Keratinocyte (primary cell): ENCODE measurements at regions not wholly inside any gene's neighbourhood (a gene's known extent, or its start where the extent isn't known, plus 50 kb on each side); places are given as distances from the start of the nearest gene placed in this dataset.

Source experiments
- DNase-seq: peaks from one replicate; pipeline ENCODE4 v3.0.0-alpha.2; 2011; ENCODE audit warnings: low read depth, missing footprints, low spot score
- FAIRE-seq: peaks from 2 replicates; lab custom pipeline; 2011; peaks lifted over from hg19 to GRCh38; lab: Jason Lieb, UNC
- H2AFZ ChIP-seq: 2 replicates; pipeline ENCODE4 v1.6.0; 2012; ENCODE audit warnings: low read length, control low read depth, inconsistent platforms; ENCODE audit not compliant: control insufficient read depth
- H3K27ac ChIP-seq: 2 replicates; pipeline ENCODE4 v1.5.1; 2011; ENCODE audit warnings: low read length; ENCODE audit not compliant: control insufficient read depth, insufficient read depth
- H3K27me3 ChIP-seq: 3 replicates; pipeline ENCODE4 v1.6.0; 2011; ENCODE audit warnings: low read length; ENCODE audit not compliant: control insufficient read depth, insufficient read depth; ENCODE audit errors: extremely low read depth
- H3K36me3 ChIP-seq, 2 experiments: 2 replicates in 1 of 2; 3 replicates in 1 of 2; pipeline ENCODE4 v1.5.1; 2011; ENCODE audit warnings: low read length in 2 of 2, mild to moderate bottlenecking in 1 of 2; ENCODE audit not compliant: control insufficient read depth in 2 of 2, insufficient read depth in 2 of 2; ENCODE audit errors: extremely low read depth in 1 of 2
- H3K4me1 ChIP-seq: 3 replicates; pipeline ENCODE4 v1.5.1; 2011; ENCODE audit warnings: low read length; ENCODE audit not compliant: control insufficient read depth, insufficient read depth; ENCODE audit errors: extremely low read depth
- H3K4me2 ChIP-seq: 3 replicates; pipeline ENCODE4 v1.6.0; 2011; ENCODE audit warnings: low read depth, low read length; ENCODE audit not compliant: control insufficient read depth, insufficient read depth; ENCODE audit errors: extremely low read depth
- H3K4me3 ChIP-seq, 3 experiments: fragments of 200-600 bp in 1 of 3; sonication (generic) in 1 of 3; 2 replicates in 2 of 3; 3 replicates in 1 of 3; pipeline ENCODE4 v1.5.1; 2011 to 2016; ENCODE audit warnings: low read length in 3 of 3, mild to moderate bottlenecking in 3 of 3, control low read depth in 2 of 3, inconsistent platforms in 1 of 3, low read depth in 1 of 3, mixed read lengths in 1 of 3, mixed run types in 1 of 3, moderate library complexity in 1 of 3; ENCODE audit not compliant: control insufficient read depth in 2 of 3, insufficient read depth in 2 of 3; ENCODE audit errors: extremely low read depth in 1 of 3
- H3K79me2 ChIP-seq: 2 replicates; pipeline ENCODE4 v1.6.0; 2012; ENCODE audit warnings: low read length; ENCODE audit not compliant: control insufficient read depth, insufficient read depth
- H3K9ac ChIP-seq: 3 replicates; pipeline ENCODE4 v1.6.0; 2011; ENCODE audit warnings: low read length; ENCODE audit not compliant: control insufficient read depth, insufficient read depth; ENCODE audit errors: extremely low read depth
- H3K9me1 ChIP-seq: 3 replicates; pipeline ENCODE4 v1.6.0; 2011; ENCODE audit warnings: low read length; ENCODE audit not compliant: control insufficient read depth, insufficient read depth; ENCODE audit errors: extremely low read depth
- H3K9me3 ChIP-seq: 2 replicates; pipeline ENCODE4 v1.5.1; 2012; ENCODE audit warnings: low read depth, low read length; ENCODE audit not compliant: control insufficient read depth
- H4K20me1 ChIP-seq: 3 replicates; pipeline ENCODE4 v1.6.0; 2011; ENCODE audit warnings: low read length; ENCODE audit not compliant: control insufficient read depth, insufficient read depth; ENCODE audit errors: extremely low read depth
- EZH2 ChIP-seq: IDR thresholded peaks from one replicate; pipeline ENCODE4 v1.6.1; 2012; ENCODE audit warnings: inconsistent platforms, mild to moderate bottlenecking, low read length, moderate library complexity
- dilution Hi-C: fragments of 300-500 bp; cut with MboI; formaldehyde crosslinking; loops from one replicate; pipeline ENCODE4 v1.7.0; 2020; ENCODE audit warnings: low sequenced_read_pairs; ENCODE audit not compliant: extremely low pct_ligation_motif_present
- TF ChIP-seq, protein P1 (sequence below), 3 experiments: IDR thresholded peaks in 1 of 3; conservative IDR thresholded peaks in 1 of 3; optimal IDR thresholded peaks in 1 of 3; 2 replicates in 2 of 3; 3 replicates in 1 of 3; pipeline versions ENCODE3 to v1.5.1; 2011; ENCODE audit warnings: low read length in 3 of 3, mild to moderate bottlenecking in 3 of 3, moderate library complexity in 2 of 3, control low read depth in 1 of 3, inconsistent platforms in 1 of 3; ENCODE audit not compliant: insufficient read depth in 2 of 3; ENCODE audit errors: extremely low read depth in 1 of 3

DNA sequence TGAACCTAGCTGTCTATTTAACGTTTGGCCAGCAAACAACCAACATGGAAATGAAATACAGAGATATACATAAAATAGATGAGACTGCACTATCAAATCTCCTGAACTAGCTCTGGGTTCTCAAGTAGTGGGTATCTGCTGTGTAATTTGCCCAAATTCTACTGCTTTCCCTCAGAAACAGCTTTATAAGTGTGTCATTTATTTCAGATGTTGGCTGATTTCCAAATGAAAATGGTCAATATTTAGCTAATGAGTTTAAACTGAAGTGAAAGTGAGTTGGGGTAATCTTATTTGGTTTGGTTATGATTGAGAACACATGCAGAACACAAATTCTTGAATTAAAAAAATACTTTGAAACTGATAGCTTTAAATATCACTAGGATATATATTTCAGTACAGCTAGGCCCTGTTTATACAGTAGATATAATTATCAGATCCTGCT, 601.7 kb upstream of the CXADR start:
- H3K79me2 ChIP-seq: no peaks in the 10 kb centered on the region
- H3K4me3 ChIP-seq: no peak overlapping the region
- H3K9me3 ChIP-seq: no peaks in the 10 kb centered on the region
- H4K20me1 ChIP-seq: no peaks in the 10 kb centered on the region
- no peaks in the 10 kb centered on the region for H3K9me1 ChIP-seq
- DNase-seq: no peak
- no peak overlapping the region for H3K9ac ChIP-seq
- H2AFZ ChIP-seq: no peak overlapping the region
- no peak overlapping the region for H3K4me2 ChIP-seq
- peaks cover 3% of the 10 kb centered on the region for H3K4me1 ChIP-seq
- FAIRE-seq: no peak
- dilution Hi-C loops: no loop called here
- H3K27me3 ChIP-seq: no peaks in the 10 kb centered on the region
- no peaks in the 10 kb centered on the region for H3K36me3 ChIP-seq
- no peak overlapping the region for H3K27ac ChIP-seq
- TF ChIP-seq EZH2: no peak
- TF ChIP-seq, protein P1, sequence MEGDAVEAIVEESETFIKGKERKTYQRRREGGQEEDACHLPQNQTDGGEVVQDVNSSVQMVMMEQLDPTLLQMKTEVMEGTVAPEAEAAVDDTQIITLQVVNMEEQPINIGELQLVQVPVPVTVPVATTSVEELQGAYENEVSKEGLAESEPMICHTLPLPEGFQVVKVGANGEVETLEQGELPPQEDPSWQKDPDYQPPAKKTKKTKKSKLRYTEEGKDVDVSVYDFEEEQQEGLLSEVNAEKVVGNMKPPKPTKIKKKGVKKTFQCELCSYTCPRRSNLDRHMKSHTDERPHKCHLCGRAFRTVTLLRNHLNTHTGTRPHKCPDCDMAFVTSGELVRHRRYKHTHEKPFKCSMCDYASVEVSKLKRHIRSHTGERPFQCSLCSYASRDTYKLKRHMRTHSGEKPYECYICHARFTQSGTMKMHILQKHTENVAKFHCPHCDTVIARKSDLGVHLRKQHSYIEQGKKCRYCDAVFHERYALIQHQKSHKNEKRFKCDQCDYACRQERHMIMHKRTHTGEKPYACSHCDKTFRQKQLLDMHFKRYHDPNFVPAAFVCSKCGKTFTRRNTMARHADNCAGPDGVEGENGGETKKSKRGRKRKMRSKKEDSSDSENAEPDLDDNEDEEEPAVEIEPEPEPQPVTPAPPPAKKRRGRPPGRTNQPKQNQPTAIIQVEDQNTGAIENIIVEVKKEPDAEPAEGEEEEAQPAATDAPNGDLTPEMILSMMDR (optimal IDR thresholded peaks at IDR 0.05 in 1 of 3, IDR thresholded peaks at IDR 0.05 in 1 of 3, conservative IDR thresholded peaks at IDR 0.05 in 1 of 3; ENCODE audit: extremely low read depth in 1 of 3, insufficient read depth in 2 of 3, low read length in 3 of 3): no peak

DNA sequence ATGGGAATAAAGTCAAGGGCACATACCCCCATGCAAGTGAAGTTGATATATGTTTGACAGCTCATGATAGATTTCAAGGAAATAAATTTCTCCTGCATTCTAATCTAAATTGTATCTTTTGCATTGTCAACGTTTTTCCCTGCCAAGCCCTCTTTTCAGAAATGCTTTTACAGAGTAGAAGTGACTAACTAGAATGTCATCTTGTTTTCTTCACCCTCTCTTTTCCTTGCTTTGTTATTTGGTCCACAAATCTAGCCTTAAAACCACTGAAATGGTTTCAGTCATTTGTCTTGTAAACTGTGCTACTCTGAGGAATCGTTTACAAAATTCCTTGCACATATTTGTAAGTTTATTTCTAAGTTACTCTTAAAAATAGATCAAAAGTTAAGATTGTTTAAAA, 600.8 kb upstream of the CXADR start:
- H3K79me2 ChIP-seq: no peaks in the 10 kb centered on the region
- H3K36me3 ChIP-seq: no peaks in the 10 kb centered on the region
- H3K4me1 ChIP-seq: peaks cover 3% of the 10 kb centered on the region
- H3K27ac ChIP-seq: no peak overlapping the region
- H4K20me1 ChIP-seq: no peaks in the 10 kb centered on the region
- no peaks in the 10 kb centered on the region for H3K27me3 ChIP-seq
- H3K4me3 ChIP-seq: no peak overlapping the region
- no peaks in the 10 kb centered on the region for H3K9me3 ChIP-seq
- FAIRE-seq (no peak), DNase-seq (no peak)
- dilution Hi-C loops: no loop called here
- no peak overlapping the region for H3K4me2 ChIP-seq
- no peak for TF ChIP-seq EZH2
- TF ChIP-seq, protein P1 (optimal IDR thresholded peaks at IDR 0.05 in 1 of 3, IDR thresholded peaks at IDR 0.05 in 1 of 3, conservative IDR thresholded peaks at IDR 0.05 in 1 of 3; ENCODE audit: extremely low read depth in 1 of 3, insufficient read depth in 2 of 3, low read length in 3 of 3): no peak
- no peak overlapping the region for H3K9ac ChIP-seq
- H3K9me1 ChIP-seq: no peaks in the 10 kb centered on the region
- no peak overlapping the region for H2AFZ ChIP-seq
